Stimulated activated CD8-positive, alpha-beta memory T cell treated with anti-CD3 and anti-CD28 coated beads, Interleukin-12 subunit alpha, Interleukin-12 subunit beta, amount 100 ng/mL, for 4 hours (primary cell): ENCODE measurements at regions not wholly inside any gene's neighbourhood (a gene's known extent, or its start where the extent isn't known, plus 50 kb on each side); places are given as distances from the start of the nearest gene placed in this dataset.

ENCODE experiments used
- DNase-seq: peaks from one replicate; pipeline ENCODE4 v3.0.0-alpha.2; 2020; ENCODE audit warnings: low read depth

GRCh38 chr15:77759896-77760592, 127.3 kb upstream of the LINGO1 start:
- no peak for DNase-seq

DNA sequence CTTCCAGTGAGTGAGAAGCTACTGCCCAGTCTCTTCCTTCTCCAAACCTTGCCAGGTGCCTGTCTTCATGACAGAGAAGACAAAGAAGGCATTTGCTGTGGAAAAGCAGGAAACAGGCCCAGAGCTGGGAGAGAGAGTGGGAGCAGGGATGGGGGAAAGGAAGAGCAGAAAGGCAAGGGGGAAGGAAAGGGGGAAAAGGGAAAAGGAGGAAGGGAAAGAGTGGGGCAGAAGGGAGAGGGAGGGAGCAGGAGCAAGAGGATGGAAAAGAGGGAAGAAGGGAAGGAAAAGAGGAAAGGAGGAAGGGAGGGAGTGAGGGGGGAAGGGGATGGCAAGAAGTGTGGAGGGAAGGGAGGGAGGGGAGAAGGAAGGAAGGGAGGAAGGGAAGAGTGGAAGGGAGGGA, 121.2 kb upstream of the LINGO1 start:
- no peak for DNase-seq

DNA sequence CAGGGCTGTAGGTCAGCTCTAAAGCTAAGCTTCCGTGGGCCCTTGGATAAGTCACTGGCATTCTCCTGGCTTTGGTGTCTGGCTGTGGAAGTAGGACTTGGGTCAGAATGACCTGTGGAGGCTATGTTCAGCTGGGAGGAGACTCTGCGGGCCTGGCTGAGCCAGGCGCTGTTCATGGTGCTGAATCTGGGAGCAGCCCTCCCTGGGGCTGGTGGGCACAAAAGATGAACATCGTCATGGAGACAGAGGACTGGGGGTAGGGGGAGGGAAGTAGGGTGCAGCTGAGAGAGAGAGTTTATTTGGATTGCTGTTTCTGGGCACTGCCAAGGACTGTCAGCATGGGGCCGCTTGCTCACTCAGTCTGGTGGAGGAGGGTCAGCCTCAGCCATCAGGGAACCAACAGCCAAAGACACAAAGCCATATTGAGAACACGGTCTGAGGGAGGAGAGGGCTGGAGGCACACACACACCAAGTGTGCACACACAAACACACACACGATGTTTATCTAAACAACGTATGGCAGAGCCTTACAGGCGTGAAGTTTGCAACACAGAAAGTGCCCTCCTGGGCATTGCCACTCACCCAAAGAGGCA, 120.7 kb upstream of the LINGO1 start:
- no peak for DNase-seq

DNA sequence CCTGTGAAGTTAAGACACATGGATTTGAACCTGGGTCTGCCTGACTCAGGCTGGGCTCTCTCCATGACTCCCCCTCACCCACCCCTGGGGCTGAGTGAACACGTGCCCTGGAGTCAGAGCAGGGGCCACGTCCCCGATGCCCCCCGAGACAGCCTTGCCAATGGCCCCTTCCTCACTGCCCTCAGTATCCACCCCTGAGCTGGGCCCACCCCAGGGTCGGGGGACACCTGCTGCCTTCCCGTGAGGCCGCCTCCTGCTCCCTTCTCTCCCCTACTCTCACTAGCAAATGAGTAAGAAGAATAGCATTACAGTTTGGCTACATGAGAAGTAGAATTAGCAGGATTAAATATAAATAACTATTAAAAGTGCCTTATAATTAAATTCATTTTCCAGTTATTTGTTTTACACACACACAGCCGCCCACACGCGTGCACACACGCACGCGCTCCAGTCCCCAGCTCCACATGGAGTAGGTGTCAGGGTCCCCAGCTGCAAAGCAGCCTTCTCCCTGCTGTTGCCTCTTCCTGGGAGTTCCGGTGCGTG, 117.4 kb upstream of the LINGO1 start:
- DNase-seq: no peak

- DNase-seq: no peak
These were observed 116.7 kb upstream of the LINGO1 start for GRCh38 chr15:77749236-77749997.

GRCh38 chr15:77748078-77749064, 115.7 kb upstream of the LINGO1 start:
- no peak for DNase-seq

DNA sequence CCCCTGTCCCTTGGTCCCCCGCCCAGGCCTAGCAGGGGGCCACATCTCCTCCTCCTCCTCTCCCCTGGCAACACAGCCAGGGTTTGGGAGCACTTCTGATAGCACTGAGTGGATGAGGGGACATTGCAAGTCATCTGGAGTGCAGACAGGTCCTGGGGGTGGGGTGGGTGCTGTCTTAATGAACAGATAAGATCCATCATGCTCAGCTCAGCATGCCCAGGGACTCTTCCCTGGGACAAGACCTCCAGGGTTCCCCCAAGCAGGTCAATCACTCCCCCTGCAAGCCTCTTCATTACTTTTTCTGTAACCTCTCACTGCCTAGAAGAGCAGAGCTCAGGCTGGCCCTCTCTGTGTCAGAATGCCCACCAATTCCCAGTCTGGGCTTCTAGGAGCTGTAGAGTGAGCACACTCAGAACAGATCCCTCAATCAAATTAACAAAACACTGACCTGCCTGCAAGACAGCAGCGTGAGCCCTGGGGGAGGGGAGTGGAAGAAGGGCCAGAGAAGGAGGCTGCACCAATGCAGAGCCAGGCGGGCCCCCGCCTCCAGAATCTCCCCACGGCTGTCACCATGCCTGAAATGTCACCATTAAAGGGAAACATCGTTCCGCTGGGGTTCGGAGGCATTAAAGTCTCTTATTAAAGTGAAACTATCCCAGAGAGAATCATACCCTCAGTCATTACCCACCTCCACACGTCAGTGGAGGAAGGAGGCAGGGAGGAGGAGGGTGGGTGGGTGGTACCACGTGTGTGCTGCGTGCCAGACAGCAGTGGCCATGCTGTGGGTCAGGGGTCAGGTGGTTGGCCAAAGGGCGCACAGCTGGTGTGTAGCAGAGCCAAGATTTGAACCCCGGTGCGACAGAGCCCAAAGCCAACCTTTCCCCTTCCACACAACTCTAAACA, 114.7 kb upstream of the LINGO1 start:
- no peak for DNase-seq

DNA sequence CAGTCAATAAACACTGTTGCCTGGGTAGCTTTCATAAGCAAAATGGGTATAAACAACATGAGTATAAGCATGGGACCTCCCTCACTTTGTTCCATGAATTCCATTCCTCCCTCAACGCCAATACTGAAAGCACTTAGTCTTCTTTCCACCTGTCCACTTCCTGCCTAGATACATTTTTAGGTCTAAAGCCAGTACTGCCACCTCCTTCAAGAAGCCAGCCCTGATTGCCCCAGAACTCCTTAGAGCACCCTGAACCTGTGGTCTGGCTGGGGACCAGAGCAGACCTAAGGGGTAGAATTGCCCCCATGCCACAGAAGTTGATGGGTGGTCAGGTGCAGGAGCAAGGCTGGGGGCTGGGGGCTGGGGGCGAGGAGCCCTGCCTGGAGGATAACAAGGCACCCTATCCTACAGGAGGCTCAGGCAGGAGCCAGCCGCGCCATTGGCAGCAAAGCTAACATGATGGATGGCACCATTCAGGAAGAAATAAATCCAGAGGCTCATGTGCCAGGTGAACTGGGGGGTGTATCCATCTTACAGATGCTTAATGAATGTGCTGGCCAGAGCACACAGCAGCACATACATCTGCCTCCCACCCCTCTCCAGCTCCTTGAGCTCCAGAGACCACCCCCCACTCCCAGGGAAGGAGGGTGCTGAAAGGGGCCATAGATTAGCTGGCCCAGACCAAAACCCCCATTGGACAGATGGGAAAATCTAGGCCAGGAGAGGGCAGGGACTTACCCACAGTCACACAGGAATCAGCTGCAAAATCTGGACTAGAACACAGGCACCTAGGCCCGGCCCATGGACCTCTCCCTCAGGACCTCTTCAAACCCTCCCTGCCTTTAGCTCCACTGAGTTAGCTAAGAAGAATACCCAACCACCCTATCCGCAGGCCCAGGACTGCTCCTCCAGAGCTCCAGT, 113.8 kb upstream of the LINGO1 start:
- no peak for DNase-seq

DNA sequence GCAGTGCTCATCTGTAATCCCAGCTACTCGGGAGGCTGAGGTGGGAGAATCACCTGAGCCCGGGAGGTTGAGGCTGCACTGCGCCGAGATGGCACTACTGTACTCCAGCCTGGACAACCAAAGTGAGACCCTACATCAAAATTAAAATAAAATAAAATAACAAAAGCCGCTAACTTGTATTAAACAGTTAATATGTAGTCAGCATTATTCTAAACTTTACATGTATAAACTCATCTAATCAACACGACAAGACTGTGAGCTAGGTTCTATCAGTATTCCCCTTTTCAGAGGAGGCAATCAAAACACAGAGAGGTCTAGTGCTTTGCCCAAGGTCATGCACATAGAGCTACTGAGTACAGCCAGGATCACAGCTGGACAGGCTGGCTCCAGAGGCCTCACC, 111.7 kb upstream of the LINGO1 start:
- no peak for DNase-seq

DNA sequence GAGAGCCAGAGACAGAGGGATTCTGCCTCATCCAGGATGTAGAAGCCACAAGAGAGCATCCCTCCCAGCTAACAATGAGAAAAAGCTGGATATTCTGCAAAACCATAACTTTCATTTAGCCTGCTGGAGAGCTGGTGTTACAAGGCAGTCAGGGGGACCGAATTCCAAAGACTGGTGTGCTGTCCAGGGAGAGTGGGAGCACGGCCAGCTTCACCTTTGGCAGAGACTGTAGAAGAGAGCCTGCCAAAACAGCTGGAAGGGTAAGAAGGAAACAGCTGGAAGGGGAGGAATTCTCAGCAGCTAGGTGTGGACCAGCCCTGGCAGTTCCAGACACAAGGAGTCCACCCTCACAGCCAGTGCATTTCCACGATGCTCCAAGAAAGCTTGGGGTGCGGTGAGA, 109.9 kb upstream of the LINGO1 start:
- no peak for DNase-seq

DNA sequence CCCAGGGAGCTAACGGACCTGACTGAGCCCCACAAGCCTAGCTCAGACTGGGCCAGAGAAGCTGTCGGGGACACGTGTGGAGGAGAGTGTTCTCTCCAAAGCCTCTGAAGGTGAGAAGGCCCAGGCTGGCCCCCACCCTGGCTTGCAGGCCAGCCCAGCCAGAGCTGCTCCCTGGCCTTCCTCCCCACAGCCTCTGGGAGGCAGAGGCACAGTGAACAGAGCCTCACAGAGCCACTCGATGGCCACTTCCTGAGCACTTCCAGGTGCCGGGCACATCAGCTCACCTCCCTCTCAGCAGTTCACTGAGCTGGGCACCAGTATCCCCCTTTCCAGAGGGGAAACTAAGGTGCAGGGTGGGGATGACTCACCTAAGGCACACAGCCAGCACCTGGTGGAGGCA, 109.4 kb upstream of the LINGO1 start:
- DNase-seq: no peak

GRCh38 chr15:77741106-77741505, 108.4 kb upstream of the LINGO1 start:
- DNase-seq: no peak

GRCh38 chr15:77739591-77740378, 107.1 kb upstream of the LINGO1 start:
- DNase-seq: no peak

GRCh38 chr15:77738441-77739302, 106.0 kb upstream of the LINGO1 start:
- DNase-seq: no peak

DNA sequence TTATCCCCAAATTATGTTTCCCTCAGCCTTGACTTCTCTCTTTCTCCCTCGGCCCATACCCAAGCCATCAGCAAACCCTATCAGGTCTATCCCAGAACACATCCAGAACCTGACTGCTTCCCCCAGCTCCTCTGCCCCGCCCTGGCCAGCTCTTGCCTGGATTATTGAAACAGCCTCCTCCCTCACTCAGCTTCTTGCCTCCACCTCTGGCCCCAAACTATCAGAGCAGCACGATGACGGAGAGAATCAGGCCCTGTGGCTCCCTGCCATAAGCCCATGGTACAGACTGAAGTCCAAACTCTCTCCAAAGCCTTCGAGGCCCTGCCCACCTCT, 105.3 kb upstream of the LINGO1 start:
- no peak for DNase-seq

DNA sequence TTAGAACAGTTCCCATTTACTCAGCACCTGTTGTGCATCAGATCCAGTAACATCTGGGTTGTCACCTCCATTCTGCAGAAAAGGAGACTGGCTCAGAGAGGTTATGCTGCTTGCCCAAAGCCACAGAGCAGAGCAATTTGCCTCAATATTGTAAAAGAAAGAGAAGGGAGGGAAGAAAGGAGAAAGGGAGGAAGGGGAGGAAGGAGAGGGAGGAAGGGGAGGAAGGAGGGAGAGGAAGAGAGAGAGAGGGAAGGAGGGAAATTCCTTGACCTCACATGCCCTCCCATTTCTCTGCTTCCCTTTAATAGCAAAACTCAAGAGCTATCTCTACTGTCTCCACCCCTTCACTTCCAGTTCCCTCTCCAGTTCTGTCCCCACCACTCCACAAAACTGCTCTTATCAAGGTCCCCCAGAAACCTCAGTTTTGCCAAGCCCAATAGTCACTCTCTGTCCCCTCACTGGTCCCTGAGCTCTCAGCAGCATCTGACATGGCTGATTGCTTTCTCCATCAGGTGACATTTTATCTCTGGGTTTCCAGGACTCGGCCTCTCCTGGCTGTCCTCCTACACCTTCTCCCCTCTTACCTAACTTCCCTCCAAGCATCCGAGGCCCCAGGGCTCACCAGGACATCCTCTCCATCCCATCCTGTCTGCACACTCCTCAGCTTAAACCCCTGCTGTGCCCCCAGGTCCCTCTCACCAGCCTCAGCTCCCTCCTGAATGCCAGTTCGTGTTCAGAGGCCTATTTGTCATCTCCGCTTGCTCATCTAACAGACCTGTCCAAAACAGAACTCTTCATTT, 104.7 kb upstream of the LINGO1 start:
- no peak for DNase-seq

DNA sequence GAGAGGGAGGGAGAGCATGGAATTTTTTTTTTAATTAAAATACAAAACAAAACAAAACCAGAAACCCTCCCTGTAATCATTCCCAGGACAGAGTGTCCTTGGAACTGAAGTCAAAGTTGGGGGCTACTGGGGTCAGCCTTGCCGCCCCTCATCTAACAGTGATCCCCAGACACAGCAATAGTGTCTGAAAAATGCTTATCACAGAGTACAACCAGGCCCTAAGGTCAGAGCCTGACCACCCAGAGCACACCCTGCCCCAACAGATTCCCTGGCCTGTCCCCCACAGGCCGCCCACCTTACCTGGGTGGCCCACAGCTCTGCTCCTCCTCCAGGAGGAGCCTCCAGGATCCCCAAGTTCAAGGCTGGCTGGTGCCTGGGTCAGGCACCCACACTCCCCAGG, 101.6 kb upstream of the LINGO1 start:
- no peak for DNase-seq
